Kasumi-1 (cell line): ENCODE measurements at regions not wholly inside any gene's neighbourhood (a gene's known extent, or its start where the extent isn't known, plus 50 kb on each side); places are given as distances from the start of the nearest gene placed in this dataset.

ENCODE experiments used
- DNase-seq, 2 experiments: peaks; one replicate each; lab custom pipeline; 2025; lab: John Stamatoyannopoulos, UW

DNA sequence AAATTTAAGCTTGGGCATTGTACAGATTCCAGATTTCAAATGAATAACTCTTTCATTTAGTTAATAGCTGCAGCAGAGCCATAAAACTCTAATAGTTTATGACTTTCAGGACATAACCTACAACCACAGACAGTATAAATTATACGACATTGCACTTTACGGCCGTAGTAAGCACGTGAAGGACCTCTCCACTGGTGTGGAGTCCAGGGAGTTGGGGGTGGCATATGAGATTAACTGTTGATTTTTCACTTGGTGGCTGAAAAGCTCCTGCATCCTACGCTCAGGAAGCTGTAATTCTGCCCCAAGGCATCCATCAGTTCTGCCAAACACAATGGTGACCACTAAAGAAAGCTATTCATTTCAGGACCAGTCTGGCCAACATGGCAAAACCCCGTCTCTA lies 376.2 kb downstream of the SOX11 start:
- DNase-seq, result no peak

DNA sequence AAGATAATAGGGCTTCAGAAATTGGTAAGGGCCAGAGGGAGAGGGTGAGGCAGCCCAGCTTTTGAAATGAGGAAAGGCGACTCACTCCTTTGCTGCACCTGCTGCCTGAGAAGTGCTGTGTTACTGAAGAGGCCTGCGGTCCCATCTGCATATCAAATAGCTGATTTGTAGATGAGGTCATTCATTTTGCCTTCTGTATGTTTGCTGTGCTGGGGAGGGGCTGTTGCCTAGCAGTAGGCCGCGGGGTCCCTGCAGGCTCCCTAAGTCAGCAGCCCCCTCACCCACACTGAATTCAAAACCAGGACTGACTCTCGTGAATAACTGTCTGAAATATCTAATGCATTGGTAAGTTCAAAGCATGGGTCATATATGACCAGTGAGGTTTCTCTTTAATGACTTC lies 377.2 kb downstream of the SOX11 start:
- DNase-seq, result no peak

DNA sequence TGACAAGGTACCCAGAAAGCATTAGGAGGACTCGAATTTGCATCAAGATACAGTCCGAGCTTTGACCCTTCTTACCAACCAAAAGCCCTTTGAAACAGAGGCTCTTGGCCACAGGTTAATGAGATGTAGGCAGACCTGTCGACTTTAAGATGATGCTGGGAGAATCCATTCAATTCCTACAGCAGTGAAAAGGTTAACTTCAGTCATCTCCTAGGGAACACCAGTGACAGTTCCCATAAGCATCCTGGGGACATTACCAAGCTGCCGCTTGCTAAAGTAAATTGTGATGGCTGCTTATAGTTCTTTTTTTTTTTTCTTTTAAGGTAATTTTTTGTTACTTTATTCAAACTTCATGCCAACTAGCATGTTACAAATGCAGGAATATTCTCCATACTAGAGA lies 379.3 kb downstream of the SOX11 start:
- no peak for DNase-seq

DNA sequence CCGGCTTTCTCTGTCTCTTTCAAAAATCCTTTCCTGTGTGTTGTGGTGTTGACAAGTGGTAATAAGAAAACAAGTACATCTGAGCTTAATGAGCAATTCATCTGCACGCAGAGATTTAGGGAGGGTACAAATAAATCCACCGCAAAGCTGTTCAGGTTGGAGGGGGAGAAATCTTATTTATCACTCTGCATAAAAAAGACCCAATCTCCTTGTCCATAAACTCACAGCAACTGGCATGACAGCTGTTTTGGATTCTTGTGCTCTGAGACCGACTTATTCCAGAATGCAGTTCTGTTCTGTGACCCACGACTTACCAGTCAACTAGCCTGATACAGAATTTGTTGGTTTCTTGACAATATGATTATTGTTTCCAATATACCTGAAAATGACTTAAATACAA lies 380.1 kb downstream of the SOX11 start:
- no peak for DNase-seq

DNA sequence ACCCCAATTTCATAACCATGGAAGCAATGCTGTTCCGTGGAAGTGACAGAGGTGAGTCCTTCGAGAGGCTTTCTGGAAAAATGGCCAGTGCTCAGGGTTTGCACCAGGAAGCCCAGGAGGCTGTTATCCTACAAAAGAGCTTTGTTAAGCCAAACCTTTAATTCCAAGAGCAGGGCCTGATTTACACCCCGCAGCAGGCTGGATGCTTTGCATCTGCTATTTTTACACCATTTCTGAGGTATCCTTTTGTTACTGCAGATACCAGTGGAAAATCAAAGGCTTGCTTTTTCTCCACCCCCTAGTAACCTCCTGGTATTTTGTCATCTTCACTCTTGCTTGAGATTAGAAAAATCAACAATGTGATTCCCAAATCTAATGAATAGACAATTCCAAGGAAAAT lies 380.6 kb downstream of the SOX11 start:
- DNase-seq, result no peak

DNA sequence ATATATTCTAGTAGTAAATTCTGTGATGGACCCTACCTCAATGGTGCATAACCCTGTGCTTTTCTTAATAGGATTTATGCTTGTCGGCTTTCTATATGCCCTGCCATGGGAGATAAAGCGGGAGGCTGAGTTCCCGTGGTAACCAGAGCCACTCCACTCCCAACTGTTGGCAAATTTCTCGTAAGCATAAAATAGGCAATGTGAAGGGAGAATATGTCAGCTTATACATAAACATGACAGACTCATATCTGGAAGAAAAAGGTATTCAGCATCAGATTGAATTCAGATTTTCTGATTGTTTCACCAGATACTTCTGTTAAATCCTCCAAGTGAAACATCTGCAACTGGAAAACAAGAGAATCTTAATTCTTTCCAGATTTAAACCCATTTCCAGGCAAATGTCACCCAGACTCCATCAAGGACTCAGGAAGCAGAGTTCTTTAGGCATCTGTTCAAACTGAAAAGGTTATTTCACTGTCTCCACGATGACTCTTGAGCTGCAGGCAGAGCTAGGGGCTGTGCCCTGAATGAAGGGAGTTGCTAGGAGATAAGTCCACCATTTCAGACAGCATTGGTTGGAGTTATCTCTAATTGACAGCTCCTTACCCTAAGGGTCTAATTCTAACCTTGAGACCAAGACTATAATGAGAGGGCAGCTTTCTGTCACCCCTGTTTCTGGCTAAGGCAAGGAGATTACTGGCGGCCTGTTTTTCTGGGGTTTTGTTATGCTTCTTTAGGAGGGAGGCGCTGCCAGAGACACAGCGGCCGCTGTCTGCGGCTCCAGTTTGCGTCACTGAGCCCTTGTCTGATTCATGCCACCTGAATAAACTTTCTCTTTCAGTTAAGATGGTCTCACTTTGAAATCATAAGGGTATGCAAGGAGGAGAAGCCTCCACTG lies 381.3 kb downstream of the SOX11 start:
- no peak for DNase-seq

DNA sequence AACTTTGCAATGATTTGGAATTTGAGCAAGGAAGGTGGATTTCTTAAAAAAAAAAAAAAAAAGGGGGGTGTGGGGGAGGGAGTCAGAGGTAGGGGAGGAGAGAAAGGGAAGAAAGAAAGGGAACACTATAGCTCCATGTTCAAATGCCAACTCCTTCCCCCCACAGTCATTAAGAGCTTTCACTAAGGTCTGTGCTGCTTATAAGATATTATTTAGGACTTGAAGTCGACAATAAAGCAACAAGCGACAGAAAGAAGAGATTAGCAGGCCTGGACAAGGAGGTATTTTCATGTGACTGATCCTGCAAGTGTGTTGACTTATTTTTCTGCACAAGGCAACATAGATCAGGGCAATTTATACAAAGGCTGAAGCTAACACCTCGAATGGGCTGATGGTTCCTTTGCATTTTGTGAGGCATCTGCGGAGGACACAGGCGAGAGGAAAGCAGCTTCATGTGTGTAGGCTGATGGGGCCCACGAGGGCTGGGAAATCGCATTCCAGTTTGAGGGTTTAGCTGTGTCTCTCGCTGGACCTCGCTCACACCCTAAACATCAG lies 382.0 kb downstream of the SOX11 start:
- no peak for DNase-seq

DNA sequence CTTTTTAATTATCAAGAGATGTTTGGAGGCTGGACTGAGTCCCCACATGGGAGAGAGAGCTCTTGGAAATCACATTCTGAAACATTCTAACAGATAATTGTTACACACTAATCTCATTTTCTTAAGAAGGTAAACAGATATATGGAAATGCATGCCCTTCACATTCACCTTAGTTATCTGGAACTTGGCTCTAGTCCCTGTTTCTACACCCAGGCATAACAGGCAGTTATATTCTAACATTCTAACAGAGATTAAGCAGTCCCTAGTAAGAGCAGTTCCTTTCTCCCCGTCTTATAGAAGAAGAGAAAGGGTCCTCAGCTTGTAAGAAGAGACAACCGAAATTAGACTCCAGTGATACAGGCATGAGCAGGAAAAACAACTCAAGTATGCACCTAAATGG lies 385.4 kb downstream of the SOX11 start:
- DNase-seq, result no peak

DNA sequence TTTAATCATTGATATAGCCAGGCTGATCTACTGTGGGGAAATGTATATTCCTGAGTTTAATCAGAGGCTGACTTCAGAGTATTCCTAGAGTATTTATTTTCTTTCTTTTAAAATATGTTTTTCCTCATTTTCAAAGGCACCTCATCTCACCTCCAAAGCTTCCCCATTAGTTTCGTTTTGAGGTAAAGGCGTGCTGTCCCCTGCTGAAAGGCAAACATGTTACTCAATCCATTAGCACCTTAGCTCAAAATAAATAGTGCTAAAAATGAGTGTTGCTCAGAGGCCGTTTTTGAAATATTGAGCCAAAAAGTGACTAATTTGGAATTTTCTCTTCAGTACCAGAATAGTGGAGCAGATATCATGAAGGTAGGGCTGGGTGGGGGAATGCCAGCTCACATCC lies 386.2 kb downstream of the SOX11 start:
- no peak for DNase-seq

DNA sequence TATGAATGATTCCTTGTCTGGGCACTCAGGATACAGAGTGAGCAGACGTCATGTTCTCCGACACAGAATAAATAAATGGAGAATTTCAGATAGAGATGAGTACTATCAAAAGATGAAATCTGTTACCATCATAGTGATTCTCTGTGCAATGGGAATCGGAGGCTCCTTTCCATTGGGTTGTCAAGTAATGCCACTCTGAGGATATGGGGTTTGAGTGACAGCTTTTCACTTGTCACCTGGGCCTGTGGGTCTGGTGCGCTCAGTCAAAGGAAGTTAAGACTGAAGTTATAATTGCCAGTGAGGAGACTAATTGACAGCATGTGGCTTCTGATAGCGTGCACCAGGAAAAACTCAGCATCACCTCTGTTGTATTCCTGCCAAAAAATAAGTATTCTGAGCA lies 387.2 kb downstream of the SOX11 start:
- no peak for DNase-seq

DNA sequence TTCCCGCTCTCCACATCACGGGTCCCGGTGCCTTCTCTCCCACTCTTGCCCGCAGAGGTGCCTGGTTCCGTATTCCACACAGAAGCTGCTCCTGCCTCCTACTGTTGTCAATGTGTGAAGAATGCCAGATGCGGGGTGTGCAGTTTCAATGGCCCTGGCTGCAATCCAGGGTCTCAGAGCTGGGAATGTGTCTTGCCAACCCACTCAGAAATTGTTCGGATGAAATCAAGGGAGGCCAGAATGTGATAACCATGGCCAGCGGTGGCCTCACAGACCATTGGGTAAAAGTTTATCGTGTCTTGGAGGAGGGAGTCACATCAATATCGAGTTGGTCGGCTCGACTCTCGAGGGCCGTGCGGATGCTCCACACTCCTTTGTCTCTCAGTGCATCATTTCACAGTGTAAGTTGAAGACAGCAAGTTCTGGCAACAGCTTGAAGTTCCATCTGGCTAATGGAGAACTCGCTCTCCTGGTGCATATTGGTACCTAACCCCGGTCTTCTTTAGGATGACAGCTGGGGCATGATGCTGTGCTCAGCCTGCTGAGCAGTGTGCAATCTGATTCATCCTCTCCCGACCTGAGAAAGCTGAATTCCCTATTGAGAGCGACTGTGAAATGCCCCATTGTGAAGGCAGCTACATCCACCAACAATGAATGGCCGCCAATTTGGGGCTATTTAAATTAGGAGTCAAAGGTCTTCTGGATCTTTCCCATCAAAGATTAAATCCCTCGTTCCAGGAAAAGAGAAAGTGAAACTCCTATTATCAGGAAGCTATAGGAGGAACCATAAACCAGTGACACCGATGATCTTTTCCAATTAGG lies 389.0 kb downstream of the SOX11 start:
- no peak for DNase-seq

DNA sequence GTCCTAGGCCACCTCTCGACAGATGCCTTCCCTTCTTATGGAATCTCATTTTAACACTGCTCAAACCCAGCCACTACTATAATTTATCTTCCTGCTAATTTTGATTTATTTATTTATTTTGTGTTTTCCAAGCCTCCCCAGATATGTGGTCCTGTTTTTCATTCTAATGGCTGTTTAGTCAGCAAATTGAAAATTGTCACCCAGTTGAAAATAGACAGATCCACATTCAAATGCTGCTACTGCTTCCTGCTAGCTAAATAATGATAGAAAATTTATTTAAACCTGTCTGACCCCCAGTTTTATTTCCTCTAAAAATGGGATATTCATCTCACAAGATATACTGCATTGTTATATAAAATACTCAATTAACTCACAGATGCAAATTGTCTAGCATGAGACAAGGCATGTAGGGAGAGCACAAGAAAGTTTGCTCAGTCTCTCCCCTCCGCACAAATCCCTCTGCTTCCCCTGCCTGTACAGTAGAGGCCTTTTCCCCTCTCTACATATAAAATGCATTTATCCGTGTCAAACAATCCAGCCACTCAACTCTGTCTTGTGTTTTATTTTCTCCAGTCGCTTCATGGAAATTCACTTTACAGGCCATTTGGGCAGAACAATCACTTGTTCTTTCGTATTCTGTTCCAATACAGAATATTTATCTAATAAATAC lies 389.9 kb downstream of the SOX11 start:
- DNase-seq, result no peak

DNA sequence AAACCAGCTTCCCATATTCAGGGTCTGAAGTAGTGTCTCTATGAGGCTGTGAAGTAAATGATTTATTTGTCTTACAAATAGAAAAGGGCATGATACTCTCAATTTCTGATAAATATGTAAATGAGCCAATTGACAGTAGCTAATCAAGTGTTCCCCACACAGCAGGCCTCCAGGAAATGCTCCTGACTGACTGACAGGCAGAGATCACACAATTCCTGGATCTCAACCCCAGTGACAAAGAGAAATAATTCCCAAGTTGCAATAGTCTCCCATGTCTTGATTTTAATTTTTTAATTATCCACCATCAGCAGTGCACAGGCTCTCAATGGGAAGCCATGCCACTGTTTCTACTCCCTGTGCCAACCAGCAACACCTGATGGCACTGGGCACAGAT lies 390.4 kb downstream of the SOX11 start:
- no peak for DNase-seq

DNA sequence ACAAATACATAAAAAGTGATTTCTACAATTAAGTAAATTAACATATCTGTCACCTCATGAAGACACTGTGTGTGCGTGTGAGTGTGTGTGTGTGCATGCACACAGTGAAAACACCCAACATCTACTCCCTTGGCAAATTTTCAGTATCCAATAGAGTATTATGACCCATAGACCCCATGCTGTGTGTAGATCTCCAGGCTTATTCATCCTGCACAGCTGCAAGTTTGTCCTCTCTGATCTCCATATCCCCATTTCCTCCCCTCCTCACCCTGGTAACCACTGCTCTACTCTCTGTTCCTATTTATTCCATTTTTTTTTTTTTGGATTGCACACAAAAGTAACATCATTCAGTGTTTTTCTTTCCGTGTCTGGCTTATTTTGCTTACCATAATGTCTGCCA lies 391.0 kb downstream of the SOX11 start:
- DNase-seq, result no peak

DNA sequence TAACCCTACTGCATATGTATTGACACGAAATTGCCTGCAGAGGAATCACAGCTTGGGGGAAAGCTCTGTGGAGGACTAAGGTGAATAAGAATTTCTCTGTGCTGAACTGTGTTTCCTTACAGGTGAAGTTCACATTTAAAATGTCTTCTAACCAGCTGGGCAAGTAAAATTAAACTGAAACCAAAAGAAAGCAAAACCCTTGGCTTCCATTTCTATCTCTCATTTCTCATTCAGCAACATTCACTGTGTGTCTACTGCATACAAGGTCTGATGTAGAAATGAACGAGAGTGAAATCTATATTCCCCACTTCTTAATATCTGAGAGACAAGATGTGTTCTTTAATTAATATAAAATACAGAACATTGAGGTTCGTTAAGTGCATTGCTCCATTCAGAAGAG lies 397.3 kb downstream of the SOX11 start:
- DNase-seq, result no peak

DNA sequence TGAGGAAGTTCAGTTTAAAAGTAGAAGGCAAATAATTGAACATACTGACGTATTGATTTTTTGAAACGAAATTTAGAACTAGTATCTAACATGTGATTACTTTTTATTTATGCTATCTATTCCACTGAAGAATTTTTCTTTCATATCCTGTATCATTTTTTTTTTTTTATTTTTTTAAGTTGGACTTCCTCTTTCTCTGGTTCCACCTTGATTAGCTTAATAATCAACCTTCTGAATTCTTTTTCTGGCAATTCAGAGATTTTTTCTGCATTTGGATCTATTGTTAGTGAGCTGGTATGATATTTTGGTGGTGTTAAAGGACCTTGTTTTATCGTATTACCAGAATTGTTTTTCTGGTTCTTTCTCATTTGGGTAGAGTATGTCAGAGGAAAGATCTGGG lies 411.2 kb downstream of the SOX11 start:
- DNase-seq, result no peak

DNA sequence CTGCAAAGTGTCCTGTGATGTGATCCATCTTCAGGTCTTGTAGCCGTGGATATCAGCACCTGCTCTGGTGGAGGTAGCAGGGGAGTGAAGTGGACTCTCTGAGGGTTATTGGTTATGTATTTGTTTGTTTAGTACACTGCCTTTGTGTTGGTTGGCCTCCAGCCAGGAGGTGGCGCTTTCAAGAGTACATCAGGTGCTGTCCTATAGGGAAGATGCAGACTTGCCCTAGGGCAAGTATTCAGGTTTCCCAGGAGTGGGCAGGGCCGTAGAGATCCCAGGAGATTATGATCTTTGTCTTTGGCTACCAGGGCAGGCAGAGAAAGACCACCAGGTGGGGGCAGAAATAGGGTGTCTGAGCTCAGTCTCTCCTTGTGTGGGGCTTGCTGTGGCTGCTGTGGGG lies 411.8 kb downstream of the SOX11 start:
- no peak for DNase-seq

DNA sequence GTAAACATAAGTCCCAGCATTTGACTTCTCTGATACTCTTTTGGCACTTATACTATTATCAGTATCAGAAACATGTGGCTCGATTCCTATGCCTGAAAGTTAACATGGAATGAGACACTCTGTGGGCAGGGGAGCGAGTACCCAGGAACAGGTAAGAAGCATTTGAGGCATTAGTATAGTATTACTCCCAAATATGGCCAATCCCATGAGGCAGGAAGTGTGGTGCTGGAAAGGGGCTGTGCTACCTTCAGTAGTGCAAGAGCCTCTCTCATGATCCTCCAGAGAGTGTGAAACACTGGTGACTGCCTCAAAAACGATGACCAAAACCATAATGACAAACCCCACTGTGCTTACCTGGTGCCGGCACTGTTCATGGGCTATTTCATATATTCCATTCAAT lies 415.1 kb downstream of the SOX11 start:
- DNase-seq, result no peak

DNA sequence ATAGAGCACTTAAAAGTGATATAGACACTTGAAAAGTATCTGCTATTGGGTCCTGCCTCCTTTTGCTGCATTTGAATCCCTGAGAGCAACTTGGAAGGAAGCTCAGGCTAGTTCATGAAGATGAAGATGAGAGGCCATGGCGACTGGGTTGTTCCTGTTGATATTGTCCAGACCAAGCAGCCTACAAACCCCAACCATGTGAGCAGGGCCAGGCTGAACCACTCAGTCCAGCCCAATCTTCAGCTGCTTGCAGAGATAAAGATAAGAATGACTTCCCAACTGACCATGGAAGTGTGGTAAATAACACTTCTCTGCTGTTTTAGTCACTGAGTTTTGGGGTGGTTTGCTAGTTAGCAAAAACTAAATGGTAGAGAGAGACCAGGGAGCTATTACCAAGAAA lies 417.6 kb downstream of the SOX11 start:
- no peak for DNase-seq

DNA sequence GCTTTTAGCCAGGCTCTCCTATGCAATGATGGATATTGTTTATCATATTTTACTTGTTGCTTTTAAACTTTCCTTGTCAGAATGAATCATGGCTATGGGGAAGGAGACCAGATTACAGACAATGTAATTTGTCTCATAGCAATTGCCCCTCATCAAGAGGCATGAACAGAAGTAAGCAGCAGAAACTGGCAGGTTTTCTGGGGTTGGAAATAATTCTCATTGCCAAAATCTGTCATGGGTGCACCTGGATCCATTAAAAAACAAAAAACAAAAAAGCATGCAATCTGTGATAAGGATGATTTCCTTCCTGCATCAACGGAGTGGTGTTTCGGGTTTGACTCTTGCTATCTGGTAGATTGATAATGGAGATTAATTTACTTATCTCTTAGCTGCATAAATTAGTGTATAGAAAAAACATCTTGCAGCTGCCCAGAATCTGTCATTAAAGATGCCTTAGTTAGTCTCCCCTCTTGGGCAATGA lies 419.6 kb downstream of the SOX11 start:
- no peak for DNase-seq

DNA sequence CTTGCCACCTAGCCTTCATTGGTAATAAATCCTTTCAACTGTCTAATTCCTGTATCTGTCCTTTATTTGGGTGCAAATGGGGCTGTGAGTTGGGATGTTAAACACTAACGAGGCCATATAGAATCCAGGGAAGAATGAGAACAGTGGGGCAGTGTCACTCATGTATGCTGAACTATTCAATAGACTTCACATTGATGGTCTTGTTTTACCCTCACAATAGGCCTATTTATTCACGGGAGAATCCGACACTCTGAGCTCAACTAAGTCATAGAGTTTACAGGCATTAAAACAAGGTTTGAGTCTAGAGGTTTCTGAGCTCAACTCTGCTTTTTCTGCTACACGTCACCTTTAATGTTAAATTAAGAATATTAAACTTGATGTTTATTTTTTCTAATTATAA lies 421.6 kb downstream of the SOX11 start:
- no peak for DNase-seq

DNA sequence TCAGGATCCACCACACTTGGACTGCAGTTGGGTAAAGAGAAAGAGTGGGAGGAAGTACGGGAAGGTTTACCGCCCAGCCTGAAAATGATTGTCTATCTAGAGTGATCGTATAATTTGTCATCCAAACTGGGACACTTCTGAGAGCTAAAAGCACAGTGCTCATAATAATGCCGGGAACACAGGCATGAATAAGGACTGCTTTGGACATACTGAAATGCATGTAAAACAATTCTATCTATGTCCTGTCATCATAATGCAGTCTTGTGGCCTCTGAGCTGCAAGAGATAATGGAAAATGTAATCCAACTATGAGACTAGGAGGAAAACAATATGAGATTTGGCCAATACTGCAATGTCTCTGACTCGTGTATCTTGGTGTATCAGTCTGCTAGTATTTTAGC lies 435.5 kb downstream of the SOX11 start:
- no peak for DNase-seq
